T-helper 22 cell (primary cell): ENCODE measurements at regions not wholly inside any gene's neighbourhood (a gene's known extent, or its start where the extent isn't known, plus 50 kb on each side); places are given as distances from the start of the nearest gene placed in this dataset.
"Not testable (repeated sequence)": the region's sequence is repeated elsewhere in the genome, so short reads cannot be mapped to it uniquely, and the experiment has no call there.

Experiments used
- DNase-seq: peaks from one replicate; pipeline ENCODE4 v3.0.0-alpha.2; 2020; ENCODE audit warnings: low read depth

GRCh38 chr3:31289584-31289983 lies 243.1 kb upstream of the STT3B start:
- DNase-seq: no peak

- DNase-seq: no peak
Observed at GRCh38 chr3:31290046-31290445, 242.7 kb upstream of the STT3B start.

GRCh38 chr3:31291818-31292217 lies 240.9 kb upstream of the STT3B start:
- no peak for DNase-seq

- no peak for DNase-seq
Observed at GRCh38 chr3:31294430-31295149, 238.1 kb upstream of the STT3B start.

GRCh38 chr3:31295150-31295765 lies 237.5 kb upstream of the STT3B start:
- no peak for DNase-seq

GRCh38 chr3:31297726-31298298 lies 234.9 kb upstream of the STT3B start:
- DNase-seq: no peak

- no peak for DNase-seq
Observed at GRCh38 chr3:31300456-31301443, 232.0 kb upstream of the STT3B start.

- no peak for DNase-seq
Observed at GRCh38 chr3:31302343-31302742, 230.4 kb upstream of the STT3B start.

- DNase-seq: no peak
Observed at GRCh38 chr3:31305340-31305739, 227.4 kb upstream of the STT3B start.

GRCh38 chr3:31307131-31307785 lies 225.5 kb upstream of the STT3B start:
- no peak for DNase-seq

- no peak for DNase-seq
Observed at GRCh38 chr3:31311559-31311958, 221.2 kb upstream of the STT3B start.

GRCh38 chr3:31312400-31312799 lies 220.3 kb upstream of the STT3B start:
- no peak for DNase-seq

GRCh38 chr3:31314258-31314657 lies 218.5 kb upstream of the STT3B start:
- no peak for DNase-seq

- no peak for DNase-seq
Observed at GRCh38 chr3:31319332-31319731, 213.4 kb upstream of the STT3B start.

GRCh38 chr3:31321620-31322019 lies 211.1 kb upstream of the STT3B start:
- no peak for DNase-seq

- DNase-seq: no peak
Observed at GRCh38 chr3:31322460-31322859, 210.3 kb upstream of the STT3B start.

- DNase-seq: not testable (repeated sequence)
Observed at GRCh38 chr3:31327826-31328357, 204.8 kb upstream of the STT3B start.

- no peak for DNase-seq
Observed at GRCh38 chr3:31331278-31331677, 201.4 kb upstream of the STT3B start.

GRCh38 chr3:31341130-31341529 lies 191.6 kb upstream of the STT3B start:
- no peak for DNase-seq

GRCh38 chr3:31343075-31343474 lies 189.7 kb upstream of the STT3B start:
- no peak for DNase-seq

- DNase-seq: no peak
Observed at GRCh38 chr3:31345581-31345980, 187.1 kb upstream of the STT3B start.
